H9 (cell line): ENCODE measurements at regions not wholly inside any gene's neighbourhood (a gene's known extent, or its start where the extent isn't known, plus 50 kb on each side); places are given as distances from the start of the nearest gene placed in this dataset.

Experiments used
- DNase-seq: peaks from one replicate; pipeline ENCODE4 v3.0.0-alpha.2; 2017
- H2AFZ ChIP-seq: one replicate; pipeline ENCODE4 v1.6.1; 2013; ENCODE audit warnings: mild to moderate bottlenecking, low read length, control low read depth, moderate library complexity
- H2AK5ac ChIP-seq: 2 replicates; pipeline ENCODE4 v1.6.1; 2013; ENCODE audit warnings: low read length, control low read depth, mixed read lengths; ENCODE audit not compliant: insufficient read length
- H2BK120ac ChIP-seq: one replicate; pipeline ENCODE4 v1.6.1; 2013; ENCODE audit warnings: low read depth, mild to moderate bottlenecking, low read length, control low read depth, inconsistent platforms; ENCODE audit not compliant: poor library complexity, severe bottlenecking
- H2BK12ac ChIP-seq: 2 replicates; pipeline ENCODE4 v1.6.1; 2013; ENCODE audit warnings: low read length, control low read depth, mixed read lengths, low read depth; ENCODE audit not compliant: insufficient read length
- H2BK15ac ChIP-seq: 2 replicates; pipeline ENCODE4 v1.6.1; 2013; ENCODE audit warnings: low read depth, low read length, control low read depth
- H2BK20ac ChIP-seq: one replicate; pipeline ENCODE4 v1.6.1; 2013; ENCODE audit warnings: low read depth, mild to moderate bottlenecking, low read length, control low read depth, inconsistent platforms; ENCODE audit not compliant: poor library complexity, severe bottlenecking
- H2BK5ac ChIP-seq: 2 replicates; pipeline ENCODE4 v1.6.1; 2013; ENCODE audit warnings: low read length, control low read depth, mixed read lengths; ENCODE audit not compliant: insufficient read length
- H3K14ac ChIP-seq: 2 replicates; pipeline ENCODE4 v1.6.1; 2013; ENCODE audit warnings: low read length, control low read depth; ENCODE audit not compliant: insufficient read depth
- H3K18ac ChIP-seq: 2 replicates; pipeline ENCODE4 v1.6.1; 2013; ENCODE audit warnings: low read depth, mild to moderate bottlenecking, mixed read lengths, low read length, control low read depth; ENCODE audit not compliant: insufficient read length
- H3K23ac ChIP-seq: 2 replicates; pipeline ENCODE4 v1.6.1; 2013; ENCODE audit warnings: low read length, control low read depth, mixed read lengths, low read depth; ENCODE audit not compliant: insufficient read length
- H3K23me2 ChIP-seq: 2 replicates; pipeline ENCODE4 v1.6.1; 2013; ENCODE audit warnings: low read depth, mild to moderate bottlenecking, mixed read lengths, low read length, control low read depth; ENCODE audit not compliant: insufficient read length, poor library complexity, severe bottlenecking
- H3K27ac ChIP-seq: 2 replicates; pipeline ENCODE4 v1.5.1; 2013; ENCODE audit warnings: low read length, control low read depth, mixed read lengths, low read depth; ENCODE audit not compliant: insufficient read length
- H3K27me3 ChIP-seq: 2 replicates; pipeline ENCODE4 v1.6.1; 2013; ENCODE audit warnings: low read length, control low read depth, inconsistent platforms; ENCODE audit not compliant: insufficient read depth
- H3K4ac ChIP-seq: 2 replicates; pipeline ENCODE4 v1.6.1; 2013; ENCODE audit warnings: low read depth, mild to moderate bottlenecking, control low read depth, inconsistent platforms, low read length, moderate library complexity
- H3K4me1 ChIP-seq: 2 replicates; pipeline ENCODE4 v1.6.1; 2013; ENCODE audit warnings: low read length, control low read depth, inconsistent platforms; ENCODE audit not compliant: insufficient read depth
- H3K4me2 ChIP-seq: 2 replicates; pipeline ENCODE4 v1.6.1; 2013; ENCODE audit warnings: low read length, control low read depth, mixed read lengths; ENCODE audit not compliant: insufficient read length, insufficient read depth
- H3K56ac ChIP-seq: 2 replicates; pipeline ENCODE4 v1.6.1; 2013; ENCODE audit warnings: low read depth, mild to moderate bottlenecking, mixed read lengths, low read length, control low read depth; ENCODE audit not compliant: insufficient read length
- H3K79me1 ChIP-seq: 2 replicates; pipeline ENCODE4 v1.6.1; 2013; ENCODE audit warnings: low read depth, mild to moderate bottlenecking, moderate library complexity, low read length, control low read depth, inconsistent platforms; ENCODE audit not compliant: insufficient read depth, poor library complexity, severe bottlenecking
- H3K79me2 ChIP-seq: 2 replicates; pipeline ENCODE4 v1.6.1; 2013; ENCODE audit warnings: low read length, control low read depth, inconsistent platforms; ENCODE audit not compliant: insufficient read depth
- H3K9ac ChIP-seq: 2 replicates; pipeline ENCODE4 v1.6.1; 2013; ENCODE audit warnings: low read length, control low read depth, mixed read lengths; ENCODE audit not compliant: insufficient read length; ENCODE audit errors: extremely low read depth
- H3K9me3 ChIP-seq: one replicate; pipeline ENCODE4 v1.6.1; 2013; ENCODE audit warnings: low read depth, low read length, inconsistent platforms; ENCODE audit not compliant: control insufficient read depth
- H3T11ph ChIP-seq: one replicate; pipeline ENCODE4 v1.6.1; 2013; ENCODE audit warnings: mild to moderate bottlenecking, low read length, control low read depth, inconsistent platforms
- H4K20me1 ChIP-seq: one replicate; pipeline ENCODE4 v1.6.1; 2013; ENCODE audit not compliant: control insufficient read depth, insufficient read length, insufficient read depth
- H4K5ac ChIP-seq: 2 replicates; pipeline ENCODE4 v1.6.1; 2013; ENCODE audit warnings: low read depth, mild to moderate bottlenecking, mixed read lengths, low read length, control low read depth; ENCODE audit not compliant: insufficient read length
- H4K8ac ChIP-seq: replicated peaks from 2 replicates; pipeline ENCODE4 v1.6.1; 2013; ENCODE audit warnings: low read length, control low read depth, mixed read lengths, low read depth; ENCODE audit not compliant: insufficient read length
- H4K91ac ChIP-seq: 2 replicates; pipeline ENCODE4 v1.6.1; 2013; ENCODE audit warnings: low read depth, mild to moderate bottlenecking, moderate library complexity, mixed read lengths, low read length, control low read depth; ENCODE audit not compliant: insufficient read length
- H3K27ac Mint-ChIP-seq, 3 experiments: 2 replicates in 2 of 3; 3 replicates in 1 of 3; pipeline ENCODE4 v1.8.0; 2020 to 2021; ENCODE audit warnings: mixed read lengths in 3 of 3, mild to moderate bottlenecking in 1 of 3, moderate library complexity in 1 of 3
- H3K27me3 Mint-ChIP-seq: 2 replicates; pipeline ENCODE4 v1.8.0; 2021; ENCODE audit warnings: low read depth, mild to moderate bottlenecking, moderate library complexity, mixed read lengths
- H3K36me3 Mint-ChIP-seq, 3 experiments: 2 replicates in 2 of 3; 3 replicates in 1 of 3; pipeline ENCODE4 v1.8.0; 2020 to 2021; ENCODE audit warnings: low read depth in 3 of 3, mixed read lengths in 3 of 3; ENCODE audit not compliant: insufficient read depth in 1 of 3
- H3K4me1 Mint-ChIP-seq, 2 experiments: 2 replicates each; pipeline ENCODE4 v1.8.0; 2020; ENCODE audit warnings: mixed read lengths in 2 of 2
- H3K4me3 Mint-ChIP-seq, 2 experiments: 2 replicates in 1 of 2; 3 replicates in 1 of 2; pipeline ENCODE4 v1.8.0; 2020 to 2021; ENCODE audit warnings: mild to moderate bottlenecking in 2 of 2, mixed read lengths in 2 of 2, moderate library complexity in 1 of 2
- H3K9me3 Mint-ChIP-seq, 2 experiments: 2 replicates in 1 of 2; 3 replicates in 1 of 2; pipeline ENCODE4 v1.8.0; 2020; ENCODE audit warnings: mild to moderate bottlenecking in 2 of 2, mixed read lengths in 2 of 2, moderate library complexity in 1 of 2
- WGBS: extraction: QIAGEN DNeasy Blood & Tissue Kit; methylation state at CpG from one replicate; pipeline ENCODE4 v1.1.7; 2013; ENCODE audit warnings: missing lambda C conversion rate, low lambda C conversion rate, mixed read lengths; ENCODE audit not compliant: insufficient read length; ENCODE audit errors: extremely low coverage; 5-methylcytosine and 5-hydroxymethylcytosine counted together
- TF ChIP-seq, protein P1 (sequence below): fragments of 200-600 bp; sonication (generic); conservative IDR thresholded peaks from 3 replicates; pipeline ENCODE4 v1.8.0; 2021; ENCODE audit warnings: antibody characterized with exemption, mild to moderate bottlenecking

DNA sequence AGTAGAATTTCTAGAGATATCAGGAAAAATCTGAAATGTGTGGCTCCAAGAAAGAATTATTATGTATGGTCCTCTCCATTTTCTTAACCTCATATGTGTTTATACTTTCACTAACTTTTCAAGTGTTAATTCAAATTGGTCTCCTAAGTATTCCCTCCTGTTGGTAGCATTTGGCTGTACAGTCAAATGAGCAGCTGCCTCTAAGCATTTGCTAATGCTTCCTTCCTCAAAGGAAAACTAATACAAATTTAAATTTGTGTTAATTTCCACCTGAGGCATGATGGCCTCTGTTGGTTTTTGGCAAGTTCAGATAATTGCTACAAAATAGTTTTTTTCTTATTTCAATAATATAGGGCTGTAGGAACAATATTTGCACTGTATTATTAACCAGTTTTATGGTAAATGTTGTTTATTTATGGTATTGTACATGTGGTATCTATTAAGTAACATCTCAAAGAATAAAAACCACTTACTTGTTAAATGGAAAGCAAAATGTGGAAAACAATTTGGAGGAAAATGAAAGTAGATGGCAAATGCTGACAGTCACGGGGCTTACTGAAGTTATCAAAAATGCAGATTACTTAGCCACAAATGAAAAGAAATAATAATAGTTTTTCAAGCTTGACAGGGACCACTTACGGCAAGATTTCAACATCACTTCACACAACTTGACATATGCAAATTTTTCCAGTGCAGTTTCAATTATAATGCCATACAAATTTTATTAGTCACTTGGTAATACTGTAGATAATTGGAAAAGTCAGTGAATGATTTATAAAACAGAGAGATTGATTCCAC is 299.3 kb upstream of the MEOX2 start:
- H3K79me1 ChIP-seq: no peaks in the 10 kb centered on the region
- Mint-ChIP-seq H3K4me3 (peak overlapping the region in 1 of 2 experiments; percentile 24; a peak in 2 of 5 replicates), H3K27ac (no peak overlapping the region; a peak in 1 of 7 replicates), H3K27me3 (no peaks in the 10 kb centered on the region), H3K36me3 (no peaks in the 10 kb centered on the region), H3K4me1 (peaks cover 22 to 27% of the 10 kb centered on the region in 2 experiments), H3K9me3 (no peaks in the 10 kb centered on the region)
- no peak overlapping the region for H3K9ac ChIP-seq
- no peaks in the 10 kb centered on the region; the same call in 1 of the 2 replicates for H3K4me1 ChIP-seq
- DNase-seq: no peak
- no peak overlapping the region for H3K14ac ChIP-seq
- no peak overlapping the region for H4K8ac ChIP-seq
- no peak overlapping the region for H2BK5ac ChIP-seq
- no peak overlapping the region for H2BK120ac ChIP-seq
- H2BK15ac ChIP-seq: no peak overlapping the region
- H4K20me1 ChIP-seq: no peaks in the 10 kb centered on the region
- H3K27me3 ChIP-seq: no peaks in the 10 kb centered on the region
- H3K56ac ChIP-seq: no peak overlapping the region
- H2AK5ac ChIP-seq: no peak overlapping the region
- H3K79me2 ChIP-seq: no peaks in the 10 kb centered on the region
- H2BK12ac ChIP-seq: no peak overlapping the region
- no peak overlapping the region for H3K4me2 ChIP-seq
- WGBS: no CpG with 5 or more reads among the region's 2 CpGs
- H3T11ph ChIP-seq: no peak overlapping the region
- H3K9me3 ChIP-seq: no peaks in the 10 kb centered on the region
- no peak overlapping the region for H2AFZ ChIP-seq
- no peak overlapping the region for H3K27ac ChIP-seq
- H3K18ac ChIP-seq: no peak overlapping the region
- no peak overlapping the region for H4K91ac ChIP-seq
- H3K23ac ChIP-seq: no peak overlapping the region
- TF ChIP-seq, protein P1, sequence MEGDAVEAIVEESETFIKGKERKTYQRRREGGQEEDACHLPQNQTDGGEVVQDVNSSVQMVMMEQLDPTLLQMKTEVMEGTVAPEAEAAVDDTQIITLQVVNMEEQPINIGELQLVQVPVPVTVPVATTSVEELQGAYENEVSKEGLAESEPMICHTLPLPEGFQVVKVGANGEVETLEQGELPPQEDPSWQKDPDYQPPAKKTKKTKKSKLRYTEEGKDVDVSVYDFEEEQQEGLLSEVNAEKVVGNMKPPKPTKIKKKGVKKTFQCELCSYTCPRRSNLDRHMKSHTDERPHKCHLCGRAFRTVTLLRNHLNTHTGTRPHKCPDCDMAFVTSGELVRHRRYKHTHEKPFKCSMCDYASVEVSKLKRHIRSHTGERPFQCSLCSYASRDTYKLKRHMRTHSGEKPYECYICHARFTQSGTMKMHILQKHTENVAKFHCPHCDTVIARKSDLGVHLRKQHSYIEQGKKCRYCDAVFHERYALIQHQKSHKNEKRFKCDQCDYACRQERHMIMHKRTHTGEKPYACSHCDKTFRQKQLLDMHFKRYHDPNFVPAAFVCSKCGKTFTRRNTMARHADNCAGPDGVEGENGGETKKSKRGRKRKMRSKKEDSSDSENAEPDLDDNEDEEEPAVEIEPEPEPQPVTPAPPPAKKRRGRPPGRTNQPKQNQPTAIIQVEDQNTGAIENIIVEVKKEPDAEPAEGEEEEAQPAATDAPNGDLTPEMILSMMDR: peak; percentile 35; the same call in 2 of the 3 replicates
- H3K23me2 ChIP-seq: no peaks in the 10 kb centered on the region
- no peak overlapping the region for H4K5ac ChIP-seq
- no peak overlapping the region for H3K4ac ChIP-seq
- H2BK20ac ChIP-seq: no peak overlapping the region
